HepG2 (cell line): ENCODE measurements at regions not wholly inside any gene's neighbourhood (a gene's known extent, or its start where the extent isn't known, plus 50 kb on each side); places are given as distances from the start of the nearest gene placed in this dataset.

ENCODE experiments used
- ATAC-seq: fragments of 200-7000 bp; cut with Tn5 transposase; 3 replicates; pipeline ENCODE4 v1.9.1; 2020; ENCODE audit warnings: mild to moderate bottlenecking, moderate library complexity
- BruUV-seq: library from RNA; stranded (reverse); fragments of 400-500 nt; replicated peaks from 2 replicates; lab custom pipeline; 2021; lab: Mats Ljungman, UMichigan
- CTCF ChIA-PET: fragments of 300-600 bp; formaldehyde crosslinking; extraction: SDS; loops from one replicate; lab custom pipeline; 2021; ENCODE audit warnings: low total read pairs, inconsistent platforms, low intra/inter-chr PET ratio; lab: Yijun Ruan, JAX
- POLR2A ChIA-PET: fragments of 350-600 bp; sonication (Branson Sonifier 250); formaldehyde crosslinking; loops from one replicate; lab custom pipeline; 2020; ENCODE audit warnings: antibody characterized with exemption, inconsistent platforms; lab: Yijun Ruan, JAX
- DNase-seq: peaks from one replicate; pipeline ENCODE4 v3.0.0-alpha.2; 2015; ENCODE audit warnings: low spot score
- FAIRE-seq: peaks from 3 replicates; lab custom pipeline; 2011; peaks lifted over from hg19 to GRCh38; lab: Jason Lieb, UNC
- H2AFZ ChIP-seq: one replicate; pipeline ENCODE4 v1.6.1; 2011; ENCODE audit warnings: low read length, inconsistent platforms
- H3K27ac ChIP-seq: fragments of 300-600 bp; 3 replicates; pipeline ENCODE4 v1.8.0; 2011; ENCODE audit warnings: mixed run types, mild to moderate bottlenecking, mixed read lengths, low read length, inconsistent platforms; ENCODE audit not compliant: insufficient read depth; ENCODE audit errors: extremely low read length
- H3K27me3 ChIP-seq, 2 experiments: fragments of 200-600 bp in 1 of 2; 2 replicates in 1 of 2; 3 replicates in 1 of 2; pipeline versions ENCODE4 v1.6.0 to v1.8.0; 2011; ENCODE audit warnings: low read length in 2 of 2, mild to moderate bottlenecking in 2 of 2, moderate library complexity in 2 of 2, inconsistent platforms in 1 of 2; ENCODE audit not compliant: insufficient read depth in 2 of 2, control insufficient read depth in 1 of 2
- H3K36me3 ChIP-seq, 2 experiments: fragments of 200-600 bp in 1 of 2; replicated peaks in 1 of 2; 2 replicates in 1 of 2; 3 replicates in 1 of 2; pipeline versions ENCODE4 v1.5.1 to v1.8.0; 2011; ENCODE audit warnings: low read length in 2 of 2, inconsistent platforms in 1 of 2; ENCODE audit not compliant: insufficient read depth in 2 of 2, control insufficient read depth in 1 of 2
- H3K4me1 ChIP-seq: 2 replicates; pipeline ENCODE4 v1.5.1; 2012; ENCODE audit warnings: low read length, inconsistent platforms; ENCODE audit not compliant: insufficient read depth
- H3K4me2 ChIP-seq: 2 replicates; pipeline ENCODE4 v1.6.0; 2011; ENCODE audit warnings: low read depth, low read length, inconsistent platforms
- H3K4me3 ChIP-seq, 3 experiments: fragments of 200-600 bp in 1 of 3; sonication (generic), shearing (Covaris generic) in 1 of 3; replicated peaks in 1 of 3; 2 replicates each; pipeline ENCODE4 v1.5.1; 2011 to 2016; ENCODE audit warnings: low read length in 3 of 3, inconsistent platforms in 2 of 3, low read depth in 2 of 3, mild to moderate bottlenecking in 2 of 3, control low read depth in 1 of 3, mixed read lengths in 1 of 3; ENCODE audit not compliant: insufficient read depth in 1 of 3
- H3K79me2 ChIP-seq: one replicate; pipeline ENCODE4 v1.6.1; 2011; ENCODE audit warnings: low read length, inconsistent platforms; ENCODE audit not compliant: insufficient read depth
- H3K9ac ChIP-seq: 2 replicates; pipeline ENCODE4 v1.6.0; 2011; ENCODE audit warnings: mild to moderate bottlenecking, low read depth, low read length, inconsistent platforms; ENCODE audit not compliant: insufficient read depth
- H3K9me3 ChIP-seq: 2 replicates; pipeline ENCODE4 v1.5.1; 2012; ENCODE audit warnings: mild to moderate bottlenecking, low read length
- H4K20me1 ChIP-seq: 2 replicates; pipeline ENCODE4 v1.6.0; 2011; ENCODE audit warnings: inconsistent platforms, mild to moderate bottlenecking, low read length, moderate library complexity; ENCODE audit not compliant: insufficient read depth
- BCLAF1 ChIP-seq: fragments of 450-650 bp; IDR thresholded peaks from 2 replicates; pipeline ENCODE4 v1.6.1; 2017; ENCODE audit warnings: mild to moderate bottlenecking
- CBX2 ChIP-seq, 2 experiments: fragments of 200-600 bp in 1 of 2; sonication (generic); formaldehyde crosslinking in 1 of 2; IDR thresholded peaks; 2 replicates each; pipeline versions ENCODE4 v1.7.0 to v1.8.1; 2018 to 2022; ENCODE audit warnings: low read depth in 2 of 2, low read length in 1 of 2, mild to moderate bottlenecking in 1 of 2, missing genetic modification reagents in 1 of 2
- CEBPB ChIP-seq: IDR thresholded peaks from 2 replicates; pipeline ENCODE4 v1.6.1; 2011; ENCODE audit warnings: low read depth, low read length, improper control_type of control experiment, borderline replicate concordance
- IRF2 ChIP-seq: IDR thresholded peaks from 2 replicates; pipeline ENCODE4 v1.6.1; 2018; ENCODE audit warnings: missing genetic modification reagents, missing compliant biosample characterization
- KAT2B ChIP-seq: fragments of 150-350 bp; IDR thresholded peaks from 2 replicates; pipeline ENCODE4 v1.6.1; 2014; ENCODE audit warnings: low read depth, low read length, borderline replicate concordance
- KMT2B ChIP-seq: IDR thresholded peaks from 2 replicates; pipeline ENCODE4 v1.6.1; 2016; ENCODE audit warnings: missing genetic modification reagents, missing compliant biosample characterization
- RCOR2 ChIP-seq: IDR thresholded peaks from 2 replicates; pipeline ENCODE4 v1.6.1; 2016; ENCODE audit warnings: missing biosample characterization, missing genetic modification reagents
- ZBTB25 ChIP-seq: IDR thresholded peaks from 2 replicates; pipeline ENCODE4 v1.6.1; 2018; ENCODE audit warnings: missing genetic modification reagents
- ZFAT ChIP-seq: sonication (generic); formaldehyde crosslinking; conservative IDR thresholded peaks from 2 replicates; pipeline ENCODE4 v1.8.1; 2023; ENCODE audit warnings: missing genetic modification reagents, inconsistent platforms
- ZNF3 ChIP-seq: IDR thresholded peaks from 2 replicates; pipeline ENCODE4 v1.7.0; 2017; ENCODE audit warnings: inconsistent platforms
- ZNF44 ChIP-seq: sonication (generic); formaldehyde crosslinking; IDR thresholded peaks from 2 replicates; pipeline ENCODE4 v1.5.1; 2020; ENCODE audit warnings: mild to moderate bottlenecking, missing genetic modification reagents
- ZNF446 ChIP-seq: sonication (generic); formaldehyde crosslinking; IDR thresholded peaks from 2 replicates; pipeline ENCODE4 v1.5.0; 2020; ENCODE audit warnings: mild to moderate bottlenecking, missing genetic modification reagents
- ZNF549 ChIP-seq: sonication (generic); formaldehyde crosslinking; IDR thresholded peaks from 2 replicates; pipeline ENCODE4 v1.5.0; 2020; ENCODE audit warnings: missing genetic modification reagents
- ZNF687 ChIP-seq: sonication (generic); formaldehyde crosslinking; IDR thresholded peaks from 2 replicates; pipeline ENCODE4 v1.5.1; 2020; ENCODE audit warnings: mild to moderate bottlenecking, missing genetic modification reagents, moderate library complexity
- ZNF776 ChIP-seq: sonication (generic); formaldehyde crosslinking; IDR thresholded peaks from 2 replicates; pipeline ENCODE4 v1.4.0; 2020; ENCODE audit warnings: mild to moderate bottlenecking, missing genetic modification reagents
- ZSCAN31 ChIP-seq: sonication (generic); formaldehyde crosslinking; IDR thresholded peaks from 2 replicates; pipeline ENCODE4 v1.5.0; 2020; ENCODE audit warnings: low read depth, mild to moderate bottlenecking, missing genetic modification reagents
- WGBS: methylation state at CpG from one replicate; pipeline ENCODE4 v1.1.6; 2017; ENCODE audit warnings: low lambda C conversion rate; 5-methylcytosine and 5-hydroxymethylcytosine counted together
- in situ Hi-C: cut with HindIII; loops from 2 replicates; pipeline ENCODE4 v1.10.0; 2017; ENCODE audit warnings: low pct_unique_long_range_greater_than_20kb; ENCODE audit not compliant: extremely low pct_ligation_motif_present
- intact Hi-C: fragments of 100-400 bp; cut with micrococcal nuclease; formaldehyde crosslinking; loops from one replicate; pipeline ENCODE4 v1.10.0; 2022; ENCODE audit not compliant: unreplicated experiment

GRCh38 chr6:169918954-169919549 lies 167.6 kb downstream of the ERMARD start (continued):
- TF ChIP-seq KMT2B, result no peak
- TF ChIP-seq IRF2, result no peak
- TF ChIP-seq CEBPB, result peak; percentile 74; the same call in 1 of the 2 replicates
- no peak for TF ChIP-seq ZBTB25 (CRISPR knock-in tag)
- no peak for TF ChIP-seq RCOR2 (CRISPR knock-in tag)
- no peak for TF ChIP-seq ZNF687 (CRISPR knock-in tag)
- TF ChIP-seq KAT2B, result no peak

- BruUV-seq, result no TSS peak
- intact Hi-C loops (no loop called here), in situ Hi-C loops (no loop called here)
- no peak overlapping the region for H3K9ac ChIP-seq
- no peaks in the 10 kb centered on the region for H4K20me1 ChIP-seq
- no peaks in the 10 kb centered on the region for H3K9me3 ChIP-seq
- H3K36me3 ChIP-seq, result no peaks in the 10 kb centered on the region
- no peak overlapping the region for H3K4me2 ChIP-seq
- no peak overlapping the region for H3K27ac ChIP-seq
- H3K27me3 ChIP-seq, result no peaks in the 10 kb centered on the region; a peak in 2 of 5 replicates
- 62% methylated on average over 21 of the region's 21 CpGs for WGBS
- H2AFZ ChIP-seq, result no peak overlapping the region
- POLR2A ChIA-PET, result no interaction called here
- FAIRE-seq, result no peak
- no peaks in the 10 kb centered on the region for H3K79me2 ChIP-seq
- peaks cover 39% of the 10 kb centered on the region for H3K4me1 ChIP-seq
- no peak overlapping the region for H3K4me3 ChIP-seq
- CTCF ChIA-PET, result no interaction called here
- ATAC-seq, result no peak
- DNase-seq, result no peak
- TF ChIP-seq BCLAF1, result no peak
- TF ChIP-seq ZFAT (CRISPR knock-in tag), result no peak
- TF ChIP-seq ZNF44 (CRISPR knock-in tag), result no peak
- TF ChIP-seq ZNF446, result no peak
- no peak for TF ChIP-seq ZNF549 (CRISPR knock-in tag)
- no peak for TF ChIP-seq ZSCAN31 (CRISPR knock-in tag)
- TF ChIP-seq ZNF3 (CRISPR knock-in tag), result no peak
- no peak for TF ChIP-seq ZNF776 (CRISPR knock-in tag)
- no peak for TF ChIP-seq CBX2 (IDR thresholded peaks at IDR 0.05; ENCODE audit: low read depth, low read length)
- TF ChIP-seq CBX2 (CRISPR knock-in tag; IDR thresholded peaks at IDR 0.05; ENCODE audit: low read depth), result no peak
Measured at GRCh38 chr6:169918239-169918953, 167.0 kb downstream of the ERMARD start.
